ENCODE measurements at regions not wholly inside any gene's neighbourhood (a gene's known extent, or its start where the extent isn't known, plus 50 kb on each side); places are given as distances from the start of the nearest gene placed in this dataset.

- no peak for DNase-seq (ENCODE audit: low read depth)
Observed at GRCh38 chr14:29039171-29039570, 272.6 kb downstream of the FOXG1 start.

GRCh38 chr14:29042551-29042950 lies 276.0 kb downstream of the FOXG1 start:
- no peak for DNase-seq (ENCODE audit: low read depth)

GRCh38 chr14:29043737-29044136 lies 277.1 kb downstream of the FOXG1 start:
- DNase-seq (ENCODE audit: low read depth), result no peak

GRCh38 chr14:29045237-29045636 lies 278.6 kb downstream of the FOXG1 start:
- DNase-seq (ENCODE audit: low read depth), result no peak

- no peak for DNase-seq (ENCODE audit: low read depth)
Observed at GRCh38 chr14:29054119-29054518, 287.5 kb downstream of the FOXG1 start.

- DNase-seq (ENCODE audit: low read depth), result no peak
Observed at GRCh38 chr14:29056041-29056566, 289.5 kb downstream of the FOXG1 start.

GRCh38 chr14:29061702-29062101 lies 295.1 kb downstream of the FOXG1 start:
- DNase-seq (ENCODE audit: low read depth), result no peak

GRCh38 chr14:29062466-29062865 lies 295.9 kb downstream of the FOXG1 start:
- no peak for DNase-seq (ENCODE audit: low read depth)

GRCh38 chr14:29062976-29063375 lies 296.4 kb downstream of the FOXG1 start:
- DNase-seq (ENCODE audit: low read depth), result no peak

- no peak for DNase-seq (ENCODE audit: low read depth)
Observed at GRCh38 chr14:29064305-29064900, 297.8 kb downstream of the FOXG1 start.

- DNase-seq (ENCODE audit: low read depth), result no peak
Observed at GRCh38 chr14:29069228-29069627, 302.6 kb downstream of the FOXG1 start.

- no peak for DNase-seq (ENCODE audit: low read depth)
Observed at GRCh38 chr14:29075761-29076160, 309.2 kb downstream of the FOXG1 start.

- DNase-seq (ENCODE audit: low read depth), result no peak
Observed at GRCh38 chr14:29077916-29078315, 311.3 kb downstream of the FOXG1 start.

- no peak for DNase-seq (ENCODE audit: low read depth)
Observed at GRCh38 chr14:29078810-29079522, 312.4 kb downstream of the FOXG1 start.

GRCh38 chr14:29085546-29085945 lies 319.0 kb downstream of the FOXG1 start:
- no peak for DNase-seq (ENCODE audit: low read depth)

GRCh38 chr14:29089849-29090248 lies 323.3 kb downstream of the FOXG1 start:
- DNase-seq (ENCODE audit: low read depth), result no peak

- no peak for DNase-seq (ENCODE audit: low read depth)
Observed at GRCh38 chr14:29092121-29092520, 325.5 kb downstream of the FOXG1 start.

- DNase-seq (ENCODE audit: low read depth), result no peak
Observed at GRCh38 chr14:29097476-29097875, 330.9 kb downstream of the FOXG1 start.

- DNase-seq (ENCODE audit: low read depth), result no peak
Observed at GRCh38 chr14:29098656-29099055, 332.1 kb downstream of the FOXG1 start.

GRCh38 chr14:29102266-29102665 lies 335.7 kb downstream of the FOXG1 start:
- DNase-seq (ENCODE audit: low read depth), result no peak

GRCh38 chr14:29102996-29103395 lies 336.4 kb downstream of the FOXG1 start:
- DNase-seq (ENCODE audit: low read depth), result no peak

GRCh38 chr14:29108908-29109307 lies 342.3 kb downstream of the FOXG1 start:
- DNase-seq (ENCODE audit: low read depth), result no peak

- no peak for DNase-seq (ENCODE audit: low read depth)
Observed at GRCh38 chr14:29109589-29109988, 343.0 kb downstream of the FOXG1 start.

- DNase-seq (ENCODE audit: low read depth), result no peak
Observed at GRCh38 chr14:29111554-29111953, 345.0 kb downstream of the FOXG1 start.
